ENCODE measurements at regions not wholly inside any gene's neighbourhood (a gene's known extent, or its start where the extent isn't known, plus 50 kb on each side); places are given as distances from the start of the nearest gene placed in this dataset.
A peak's percentile ranks its signal among the peaks of the same experiment; 100 is the strongest.

DNA sequence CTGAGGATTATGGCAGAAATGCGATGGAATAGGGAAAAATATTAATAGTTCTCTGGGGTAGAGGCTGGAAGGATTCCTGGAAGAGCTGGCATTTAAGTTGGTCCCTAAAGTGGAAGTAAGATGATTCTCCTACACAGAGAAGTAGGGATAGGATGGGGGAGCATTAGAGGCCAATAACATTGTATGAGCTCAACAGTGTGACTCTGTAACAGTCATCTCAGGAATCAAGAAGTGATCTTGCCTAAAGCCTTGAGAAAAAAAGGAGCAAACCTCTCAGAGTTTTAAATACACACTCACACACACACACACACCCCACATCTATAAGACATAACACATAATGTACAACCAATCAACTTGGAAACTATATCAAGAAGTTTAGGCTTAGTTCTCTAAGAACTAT lies 117.7 kb upstream of the CDK1 start:
- no peak overlapping the region for H3K4me3 Mint-ChIP-seq
- no peak for DNase-seq
- no peaks in the 10 kb centered on the region for H3K27me3 Mint-ChIP-seq
- H3K4me1 Mint-ChIP-seq, result peaks cover 22% of the 10 kb centered on the region
- intact Hi-C loops (cut with micrococcal nuclease), result no loop called here
- no peak overlapping the region for H3K27ac Mint-ChIP-seq
- peaks cover 29% of the 10 kb centered on the region for H3K36me3 Mint-ChIP-seq (ENCODE audit: low read depth)
- H3K9me3 Mint-ChIP-seq, result peaks cover 7% of the 10 kb centered on the region

DNA sequence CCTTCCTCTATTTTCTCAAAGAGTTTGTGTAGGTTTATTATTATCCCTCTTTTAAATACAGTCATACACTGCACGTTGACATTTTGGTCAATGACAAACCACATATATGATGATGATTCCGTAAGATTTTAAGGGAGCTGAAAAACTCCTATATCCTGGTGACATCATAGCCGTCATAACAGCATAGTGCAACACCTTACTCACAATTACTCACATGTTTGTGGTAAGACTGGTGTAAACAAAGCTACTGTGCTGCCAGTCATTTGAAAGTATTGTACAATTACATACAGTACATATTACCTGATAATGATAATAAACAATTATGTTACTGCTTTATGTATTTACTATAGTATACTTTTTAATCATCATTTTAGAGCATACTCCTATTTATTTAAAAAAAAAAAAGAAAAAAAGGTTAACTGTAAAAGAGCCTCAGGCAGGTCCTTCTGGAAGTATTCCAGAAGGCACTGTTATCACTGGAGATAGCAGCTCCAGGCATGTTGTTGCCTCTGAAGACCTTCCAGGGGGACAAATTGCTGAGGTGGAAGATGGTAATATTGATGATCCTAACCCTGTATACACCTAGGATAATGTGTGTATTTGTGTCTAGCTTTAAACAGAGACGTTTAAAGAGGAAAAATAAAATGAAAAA lies 123.3 kb upstream of the CDK1 start:
- Mint-ChIP-seq H3K27me3 (no peaks in the 10 kb centered on the region), H3K36me3 (ENCODE audit: low read depth) (peaks cover 24% of the 10 kb centered on the region), H3K4me1 (peaks cover 9% of the 10 kb centered on the region), H3K4me3 (no peak overlapping the region), H3K9me3 (peaks cover 7% of the 10 kb centered on the region), H3K27ac (no peak overlapping the region)
- no peak for DNase-seq
- intact Hi-C loops (cut with micrococcal nuclease), result no loop called here

DNA sequence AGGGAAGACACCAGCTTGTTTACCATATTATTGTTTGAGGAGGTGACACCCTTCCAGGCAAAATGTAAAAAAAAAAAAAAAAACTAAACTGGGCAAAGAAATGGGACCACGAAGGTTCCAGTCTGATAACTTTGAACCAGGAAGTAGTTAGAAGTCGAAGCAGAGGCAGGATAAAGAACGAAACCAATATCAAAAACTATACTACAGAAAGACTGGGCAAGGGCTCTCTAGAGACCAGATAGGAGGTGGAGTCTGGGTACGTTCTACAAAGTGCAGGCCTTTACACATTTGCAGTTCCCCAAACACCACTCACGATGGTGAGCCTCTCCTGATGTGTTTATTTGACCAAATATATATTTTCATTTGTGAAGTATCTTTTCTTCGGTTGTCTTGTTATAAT lies 125.7 kb upstream of the CDK1 start:
- Mint-ChIP-seq H3K4me1 (peaks cover 14% of the 10 kb centered on the region), H3K9me3 (peaks cover 7% of the 10 kb centered on the region), H3K4me3 (no peak overlapping the region), H3K27ac (no peak overlapping the region), H3K36me3 (ENCODE audit: low read depth) (peaks cover 14% of the 10 kb centered on the region), H3K27me3 (no peaks in the 10 kb centered on the region)
- no peak for DNase-seq
- intact Hi-C loops (cut with micrococcal nuclease), result no loop called here

DNA sequence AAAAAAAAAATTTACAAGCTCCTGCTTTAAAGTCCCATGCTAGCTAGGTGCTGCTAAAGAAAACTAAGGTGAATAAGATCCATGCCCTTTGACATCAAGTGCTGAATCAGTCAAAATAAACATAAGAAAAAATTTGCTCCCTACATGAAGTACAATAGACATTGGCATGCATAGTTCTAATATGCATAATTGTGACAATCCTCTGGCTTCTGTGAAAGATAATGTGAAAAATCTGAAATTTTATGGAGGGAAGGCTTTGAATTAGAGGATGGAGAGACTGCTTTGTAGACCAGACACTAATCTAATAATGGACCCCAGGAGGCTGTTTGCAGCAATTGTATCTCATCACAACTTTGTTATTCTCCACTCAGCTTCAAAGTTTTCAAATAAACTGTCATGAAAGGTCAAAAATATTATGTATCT lies 127.9 kb upstream of the CDK1 start:
- Mint-ChIP-seq H3K4me3 (no peak overlapping the region), H3K4me1 (peaks cover 9% of the 10 kb centered on the region), H3K27ac (no peak overlapping the region), H3K36me3 (ENCODE audit: low read depth) (peaks cover 2% of the 10 kb centered on the region), H3K27me3 (no peaks in the 10 kb centered on the region), H3K9me3 (no peaks in the 10 kb centered on the region)
- no peak for DNase-seq
- intact Hi-C loops (cut with micrococcal nuclease), result no loop called here

DNA sequence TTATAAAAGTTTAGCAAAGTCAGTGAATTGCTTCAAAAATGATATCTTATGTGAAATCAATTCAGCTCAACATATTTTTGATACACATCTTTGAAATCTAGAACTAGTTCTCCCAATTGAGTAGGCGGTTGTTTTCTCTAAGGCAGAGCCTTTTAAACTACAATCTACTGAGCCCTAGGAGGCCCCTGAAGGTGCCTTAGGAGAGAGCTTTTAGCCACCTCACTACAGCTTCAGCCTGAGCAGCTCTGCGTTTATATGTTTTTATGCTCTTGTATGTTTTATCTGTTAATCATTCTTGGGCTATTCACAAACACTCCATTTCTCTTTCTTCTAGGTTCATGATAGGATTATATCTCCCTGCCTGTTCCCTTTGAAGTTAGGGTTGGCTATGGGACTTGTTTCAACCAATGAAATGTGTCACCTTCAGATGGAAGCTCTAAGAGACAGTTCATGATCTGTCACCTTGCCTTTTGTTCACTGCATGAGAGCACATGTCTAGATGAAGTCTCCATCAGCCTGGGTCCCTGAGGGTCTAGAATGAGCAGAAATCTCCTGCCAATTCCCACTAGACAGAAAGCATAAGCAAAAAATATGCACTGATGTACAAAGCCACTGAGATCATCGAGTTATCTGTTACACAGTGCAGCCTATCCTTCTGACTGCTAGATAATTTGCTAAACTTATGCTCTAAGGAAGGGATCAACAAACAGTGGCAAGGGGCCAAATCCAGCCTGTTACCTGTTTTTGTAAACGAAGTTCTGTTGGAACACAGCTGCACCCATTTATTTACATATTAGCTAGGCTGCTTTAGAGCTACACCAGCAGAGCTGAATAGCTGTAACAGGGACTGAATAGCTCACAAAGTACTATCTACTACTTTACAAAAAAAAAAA lies 128.5 kb upstream of the CDK1 start:
- Mint-ChIP-seq H3K36me3 (ENCODE audit: low read depth) (peaks cover 2% of the 10 kb centered on the region), H3K27ac (no peak overlapping the region), H3K27me3 (no peaks in the 10 kb centered on the region), H3K4me3 (no peak overlapping the region), H3K9me3 (no peaks in the 10 kb centered on the region), H3K4me1 (peaks cover 9% of the 10 kb centered on the region)
- intact Hi-C loops (cut with micrococcal nuclease), result loop anchor here (5.0 to 10.0 kb wide), 2 partner anchors 118 to 445 kb away; no protein-coding TSS in a partner anchor
- DNase-seq, result peak; percentile 54

DNA sequence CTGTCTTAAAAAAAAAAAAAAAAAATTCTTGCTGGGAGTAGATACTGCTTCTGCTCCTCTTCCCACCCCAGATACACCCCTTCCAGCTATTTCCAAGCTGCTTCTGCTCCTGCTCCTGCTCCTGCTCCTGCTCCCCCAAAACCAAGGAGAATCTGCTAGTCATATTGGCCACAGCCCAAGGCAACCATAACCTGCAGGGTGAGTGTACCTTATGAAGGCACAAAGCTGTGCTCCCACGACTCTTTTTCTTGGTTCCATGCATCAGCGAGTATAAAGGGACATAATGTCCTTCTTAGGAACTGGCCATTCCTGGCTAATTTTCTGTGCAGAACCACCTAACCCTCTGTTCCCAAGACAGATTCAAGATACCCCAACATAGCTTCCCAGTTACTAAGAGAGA lies 129.5 kb upstream of the CDK1 start:
- peaks cover 12% of the 10 kb centered on the region for H3K4me1 Mint-ChIP-seq
- H3K27ac Mint-ChIP-seq, result no peak overlapping the region
- H3K9me3 Mint-ChIP-seq, result no peaks in the 10 kb centered on the region
- peaks cover 2% of the 10 kb centered on the region for H3K36me3 Mint-ChIP-seq (ENCODE audit: low read depth)
- intact Hi-C loops (cut with micrococcal nuclease), result loop anchor here (5.0 to 10.0 kb wide), 2 partner anchors 119 to 444 kb away; no protein-coding TSS in a partner anchor
- no peak overlapping the region for H3K4me3 Mint-ChIP-seq
- DNase-seq, result peak; percentile 44
- H3K27me3 Mint-ChIP-seq, result no peaks in the 10 kb centered on the region

DNA sequence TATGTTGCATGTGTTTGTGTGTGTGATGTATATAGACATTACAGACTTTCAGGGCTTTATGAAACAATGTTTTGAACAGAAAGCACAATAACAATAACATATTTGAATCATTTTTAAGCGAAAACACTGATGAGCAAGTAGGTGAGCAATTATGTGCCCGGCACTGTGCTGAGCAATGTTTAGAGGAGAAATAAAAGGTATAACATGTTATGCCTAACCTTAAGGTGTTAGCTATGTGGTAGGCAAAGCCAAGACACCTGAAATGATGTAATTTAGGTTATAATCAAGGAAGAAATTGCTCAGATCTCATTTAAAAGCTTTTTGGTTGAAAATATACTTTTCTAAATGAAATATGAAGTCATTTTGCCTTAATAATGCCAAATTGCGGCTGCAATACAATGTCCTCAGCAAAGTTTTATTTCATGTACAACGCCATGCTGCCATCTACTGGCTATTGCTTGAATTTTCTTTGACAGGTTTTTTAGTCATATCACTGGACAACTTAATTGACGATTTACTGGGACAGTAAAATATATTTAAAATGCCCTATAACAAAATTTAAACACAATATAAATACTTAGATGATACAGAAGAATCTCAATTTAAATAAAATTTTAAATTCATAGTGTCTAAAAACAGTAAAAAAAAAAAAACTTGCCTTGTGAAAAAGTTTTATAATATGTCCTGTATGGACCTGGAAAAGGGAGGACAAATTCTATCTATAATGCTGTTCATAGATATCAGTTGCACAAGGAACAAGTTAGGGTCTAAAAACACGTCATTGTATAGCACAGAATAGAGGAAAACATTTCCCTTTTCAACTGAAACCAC lies 131.1 kb upstream of the CDK1 start:
- intact Hi-C loops (cut with micrococcal nuclease), result loop anchor here (1.0 to 10.0 kb wide), 6 partner anchors 74 to 547 kb away; no protein-coding TSS in a partner anchor
- Mint-ChIP-seq H3K27ac (no peak overlapping the region), H3K36me3 (ENCODE audit: low read depth) (peaks cover 6% of the 10 kb centered on the region), H3K9me3 (no peaks in the 10 kb centered on the region), H3K4me3 (no peak overlapping the region), H3K4me1 (peaks cover 14% of the 10 kb centered on the region), H3K27me3 (no peaks in the 10 kb centered on the region)
- DNase-seq, result peak; percentile 85

DNA sequence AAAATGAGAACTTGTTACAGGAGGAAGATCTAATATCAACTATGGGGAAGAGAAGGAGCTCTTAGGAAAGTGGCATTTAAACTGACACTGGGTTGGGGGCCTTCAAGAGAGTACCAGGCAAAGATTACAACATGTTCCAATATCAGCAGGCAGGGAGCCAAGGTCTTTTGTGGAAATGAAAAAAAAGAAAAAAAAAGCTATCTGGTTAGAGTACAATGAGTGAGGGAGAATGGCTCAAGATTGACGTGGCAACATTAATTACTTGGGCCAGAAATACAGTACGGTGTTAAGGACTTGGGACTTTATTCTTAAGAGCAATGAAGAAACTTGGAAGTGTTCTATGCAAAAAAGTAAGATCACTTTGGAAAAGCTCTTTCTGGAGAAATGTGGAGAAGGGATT lies 132.3 kb upstream of the CDK1 start:
- H3K27me3 Mint-ChIP-seq, result no peaks in the 10 kb centered on the region
- peaks cover 13% of the 10 kb centered on the region for H3K4me1 Mint-ChIP-seq
- H3K27ac Mint-ChIP-seq, result no peak overlapping the region
- intact Hi-C loops (cut with micrococcal nuclease), result loop anchor here (2.0 to 10.0 kb wide), 3 partner anchors 73 to 441 kb away; no protein-coding TSS in a partner anchor
- peaks cover 6% of the 10 kb centered on the region for H3K36me3 Mint-ChIP-seq (ENCODE audit: low read depth)
- H3K4me3 Mint-ChIP-seq, result no peak overlapping the region
- H3K9me3 Mint-ChIP-seq, result no peaks in the 10 kb centered on the region
- DNase-seq, result no peak

DNA sequence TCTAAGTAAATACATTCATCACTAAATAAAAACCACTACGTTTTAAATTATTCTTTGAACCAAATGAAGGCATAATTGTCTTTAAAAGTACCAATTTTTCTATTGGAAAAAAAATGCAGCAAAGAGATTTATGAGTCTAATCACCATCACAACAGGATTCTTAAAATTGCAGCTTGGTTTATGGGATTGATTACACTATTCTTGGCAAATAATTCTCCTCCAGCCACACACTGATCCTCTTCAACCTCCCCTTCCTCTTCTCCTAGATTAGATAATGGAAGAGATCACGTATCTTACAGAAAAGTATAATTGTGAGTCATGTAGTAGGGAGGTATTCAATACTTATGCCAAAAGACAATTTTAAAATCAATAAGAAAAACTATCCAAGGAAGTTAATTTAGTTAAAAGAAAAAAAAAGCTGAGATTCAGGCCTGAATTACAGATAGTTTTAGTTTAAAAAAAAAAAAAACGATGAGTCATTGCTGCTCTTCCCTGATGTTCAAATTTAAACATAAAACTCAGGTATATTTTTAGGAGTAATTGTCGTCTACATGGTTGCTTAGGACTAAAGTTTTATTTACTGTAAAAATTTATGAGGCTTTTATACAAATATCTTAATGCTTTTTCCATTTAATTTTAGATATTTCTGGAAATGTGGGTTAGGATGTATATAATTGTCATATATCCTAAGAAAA lies 133.7 kb upstream of the CDK1 start:
- DNase-seq, result no peak
- peaks cover 7% of the 10 kb centered on the region for H3K4me1 Mint-ChIP-seq
- H3K27ac Mint-ChIP-seq, result no peak overlapping the region
- intact Hi-C loops (cut with micrococcal nuclease), result loop anchor here (5.0 to 10.0 kb wide), 2 partner anchors 123 to 440 kb away; no protein-coding TSS in a partner anchor
- no peaks in the 10 kb centered on the region for H3K9me3 Mint-ChIP-seq
- H3K27me3 Mint-ChIP-seq, result no peaks in the 10 kb centered on the region
- H3K4me3 Mint-ChIP-seq, result no peak overlapping the region
- peaks cover 6% of the 10 kb centered on the region for H3K36me3 Mint-ChIP-seq (ENCODE audit: low read depth)

DNA sequence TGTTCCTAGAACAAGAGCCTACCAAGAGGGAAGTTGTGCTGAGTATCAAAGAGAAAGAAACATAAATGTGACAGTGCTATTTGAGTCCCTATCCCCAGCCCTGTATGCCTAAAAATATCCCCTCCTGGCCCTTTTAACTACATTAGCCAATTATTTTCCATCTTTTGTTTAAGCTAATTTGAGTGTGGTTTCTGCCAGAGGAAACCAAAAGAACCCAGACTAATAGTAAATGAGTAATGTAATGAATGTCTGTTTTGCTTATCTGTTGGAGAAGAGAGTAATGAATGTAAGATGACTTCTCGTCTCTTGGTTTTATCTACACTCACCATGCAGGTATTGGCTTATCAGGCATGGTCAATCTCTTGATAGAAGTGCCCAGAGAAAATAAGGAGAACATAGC lies 134.4 kb upstream of the CDK1 start:
- no peak overlapping the region for H3K27ac Mint-ChIP-seq
- peaks cover 5% of the 10 kb centered on the region for H3K4me1 Mint-ChIP-seq
- H3K36me3 Mint-ChIP-seq (ENCODE audit: low read depth), result peaks cover 6% of the 10 kb centered on the region
- DNase-seq, result no peak
- intact Hi-C loops (cut with micrococcal nuclease), result loop anchor here (10.0 kb wide), 1 partner anchor 439 kb away; no protein-coding TSS in a partner anchor
- no peak overlapping the region for H3K4me3 Mint-ChIP-seq
- no peaks in the 10 kb centered on the region for H3K27me3 Mint-ChIP-seq
- H3K9me3 Mint-ChIP-seq, result no peaks in the 10 kb centered on the region

DNA sequence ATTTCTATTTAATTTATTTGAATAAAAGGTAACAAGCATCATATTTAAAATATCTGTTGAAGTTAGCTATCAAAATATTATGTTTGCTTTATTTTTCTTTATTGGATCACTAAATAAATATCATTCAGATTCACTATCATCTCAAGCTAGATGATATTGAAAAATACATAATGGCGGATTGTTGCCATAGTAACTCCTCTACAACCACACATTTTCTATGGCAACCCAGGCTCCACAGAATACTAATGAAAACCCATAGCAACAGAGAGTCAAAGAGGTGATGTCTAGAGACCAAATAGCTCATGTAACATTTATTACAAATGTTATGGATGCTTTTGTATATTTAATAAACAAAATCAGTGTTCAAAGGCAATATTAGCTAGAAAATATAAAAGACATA lies 148.9 kb upstream of the CDK1 start:
- H3K9me3 Mint-ChIP-seq, result peaks cover 7% of the 10 kb centered on the region
- peak; percentile 13 for DNase-seq
- no peak overlapping the region for H3K4me3 Mint-ChIP-seq
- peaks cover 8% of the 10 kb centered on the region for H3K36me3 Mint-ChIP-seq (ENCODE audit: low read depth)
- H3K4me1 Mint-ChIP-seq, result peaks cover 5% of the 10 kb centered on the region
- intact Hi-C loops (cut with micrococcal nuclease), result no loop called here
- no peak overlapping the region for H3K27ac Mint-ChIP-seq
- no peaks in the 10 kb centered on the region for H3K27me3 Mint-ChIP-seq

DNA sequence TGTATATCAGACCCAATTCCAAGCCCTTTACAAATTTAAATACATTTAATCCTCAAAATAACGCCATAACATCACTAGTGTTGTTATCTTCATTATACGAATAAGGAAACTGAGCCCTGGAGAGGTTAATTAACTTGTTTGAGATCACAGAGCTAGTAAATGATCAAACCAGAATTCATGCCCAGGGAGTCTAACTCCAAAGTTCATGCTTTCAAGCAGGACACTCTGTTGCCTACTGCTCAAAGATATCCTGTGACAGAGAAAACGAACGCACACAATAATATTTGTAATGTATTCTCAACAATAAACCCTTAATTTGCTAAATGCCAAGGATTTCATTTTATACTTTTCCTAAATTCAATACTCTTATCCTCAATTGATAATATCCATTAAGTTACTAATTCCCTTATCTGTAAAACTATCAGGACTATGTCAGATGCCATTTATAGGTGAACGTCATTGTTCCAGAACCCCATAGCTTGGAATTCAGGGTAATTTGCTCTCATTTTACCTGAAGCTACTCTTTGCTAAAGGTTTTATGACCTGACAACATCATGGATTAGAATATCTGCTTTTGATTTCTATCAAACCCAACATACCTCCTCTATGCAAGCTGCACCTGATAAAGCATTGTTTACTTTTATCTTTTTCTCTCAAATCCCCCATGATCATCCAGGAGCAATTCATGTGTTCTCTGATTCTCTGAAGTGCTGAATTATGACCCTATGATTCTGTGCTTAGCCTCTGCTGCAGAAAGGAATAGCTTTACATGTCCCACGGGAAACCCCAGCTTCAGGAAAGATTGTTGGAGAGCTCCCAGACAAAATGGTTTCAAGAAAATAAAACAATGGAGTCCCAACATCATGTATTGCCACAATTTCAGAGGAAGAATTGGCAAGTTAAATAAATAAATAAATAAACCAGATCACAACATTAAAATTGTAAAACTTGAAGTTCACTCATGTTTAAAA lies 150.2 kb upstream of the CDK1 start:
- H3K4me3 Mint-ChIP-seq, result no peak overlapping the region
- DNase-seq, result peak; percentile 34
- peaks cover 1% of the 10 kb centered on the region for H3K36me3 Mint-ChIP-seq (ENCODE audit: low read depth)
- H3K4me1 Mint-ChIP-seq, result peaks cover 4% of the 10 kb centered on the region
- no peaks in the 10 kb centered on the region for H3K9me3 Mint-ChIP-seq
- intact Hi-C loops (cut with micrococcal nuclease), result no loop called here
- no peak overlapping the region for H3K27ac Mint-ChIP-seq
- no peaks in the 10 kb centered on the region for H3K27me3 Mint-ChIP-seq

Measured in activated CD4-positive, alpha-beta T cell treated with anti-CD3 and anti-CD28 coated beads, Interleukin-2, amount 10 ng/mL, durations not matched to agents 24 days and 14 days (primary cell).